GM18520 (cell line): ENCODE measurements at regions not wholly inside any gene's neighbourhood (a gene's known extent, or its start where the extent isn't known, plus 50 kb on each side); places are given as distances from the start of the nearest gene placed in this dataset.

Experiments
- ATAC-seq: cut with Tn5 transposase; IDR thresholded peaks from one replicate; pipeline ENCODE4 v1.9.1; 2021; ENCODE audit not compliant: unreplicated experiment

- ATAC-seq = no peak
Measured at GRCh38 chr15:93583968-93584367, 495.0 kb upstream of the RGMA start.

DNA sequence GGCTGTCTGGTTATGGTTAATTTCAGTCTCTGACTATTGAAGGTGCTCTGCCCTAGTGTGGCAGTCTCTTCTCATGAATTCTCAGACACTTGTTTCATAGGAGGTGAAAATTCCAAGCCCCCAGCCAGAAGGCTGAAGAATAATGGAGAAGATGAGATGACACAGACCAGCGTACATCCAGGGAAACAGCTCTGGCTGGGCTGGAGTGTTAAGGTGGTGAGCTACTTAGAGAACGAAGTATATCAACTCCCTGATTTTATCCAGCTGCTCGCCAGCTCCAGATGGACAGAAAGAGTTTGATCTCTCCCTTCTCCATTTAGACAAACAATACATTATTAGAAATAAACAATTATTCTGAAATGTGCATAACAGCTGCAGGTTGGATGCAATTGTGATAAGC, 494.5 kb upstream of the RGMA start:
- no peak for ATAC-seq

GRCh38 chr15:93570527-93570926, 481.5 kb upstream of the RGMA start:
- ATAC-seq = no peak

GRCh38 chr15:93566762-93567161, 477.8 kb upstream of the RGMA start:
- ATAC-seq = no peak

DNA sequence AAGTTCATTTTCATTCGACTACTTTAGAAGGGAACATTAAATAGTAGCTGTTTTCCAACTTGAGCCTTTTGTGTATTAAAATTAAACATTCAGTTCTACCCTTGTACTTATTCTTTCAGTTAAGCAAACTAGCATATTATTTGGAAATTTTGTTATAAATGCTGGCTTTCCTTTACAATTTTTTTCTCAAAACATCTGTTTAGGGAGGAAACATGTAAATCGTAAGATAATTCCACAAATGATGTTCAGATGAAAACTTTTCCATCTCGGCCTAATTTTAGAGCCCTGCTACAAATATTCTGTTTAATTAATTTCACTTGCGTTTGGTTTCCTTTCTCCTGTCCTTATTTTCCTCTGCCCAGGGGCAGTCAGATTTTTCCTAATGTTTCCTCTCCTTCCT, 476.2 kb upstream of the RGMA start:
- ATAC-seq = no peak

GRCh38 chr15:93563218-93563617, 474.2 kb upstream of the RGMA start:
- ATAC-seq = no peak

GRCh38 chr15:93562395-93563123, 473.5 kb upstream of the RGMA start:
- ATAC-seq = no peak

DNA sequence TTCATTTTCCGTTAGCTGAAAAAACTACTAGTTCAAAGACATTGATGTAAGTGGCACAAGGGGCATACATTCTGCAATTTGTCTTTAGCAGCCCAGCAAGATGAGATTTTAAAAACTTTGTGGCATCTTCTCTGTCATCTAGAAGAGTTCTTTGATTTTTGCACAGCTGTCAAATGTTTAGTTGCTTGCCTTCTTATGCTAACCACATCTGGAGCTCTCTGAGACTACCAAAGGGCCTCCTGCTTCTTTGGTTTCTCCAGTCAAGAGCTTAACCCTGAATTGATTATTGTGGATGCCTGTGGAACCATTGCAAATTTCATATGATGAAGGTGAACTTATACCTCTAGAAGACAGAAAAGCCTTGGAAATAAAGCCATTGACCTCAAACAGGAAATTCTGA, 468.7 kb upstream of the RGMA start:
- no peak for ATAC-seq

DNA sequence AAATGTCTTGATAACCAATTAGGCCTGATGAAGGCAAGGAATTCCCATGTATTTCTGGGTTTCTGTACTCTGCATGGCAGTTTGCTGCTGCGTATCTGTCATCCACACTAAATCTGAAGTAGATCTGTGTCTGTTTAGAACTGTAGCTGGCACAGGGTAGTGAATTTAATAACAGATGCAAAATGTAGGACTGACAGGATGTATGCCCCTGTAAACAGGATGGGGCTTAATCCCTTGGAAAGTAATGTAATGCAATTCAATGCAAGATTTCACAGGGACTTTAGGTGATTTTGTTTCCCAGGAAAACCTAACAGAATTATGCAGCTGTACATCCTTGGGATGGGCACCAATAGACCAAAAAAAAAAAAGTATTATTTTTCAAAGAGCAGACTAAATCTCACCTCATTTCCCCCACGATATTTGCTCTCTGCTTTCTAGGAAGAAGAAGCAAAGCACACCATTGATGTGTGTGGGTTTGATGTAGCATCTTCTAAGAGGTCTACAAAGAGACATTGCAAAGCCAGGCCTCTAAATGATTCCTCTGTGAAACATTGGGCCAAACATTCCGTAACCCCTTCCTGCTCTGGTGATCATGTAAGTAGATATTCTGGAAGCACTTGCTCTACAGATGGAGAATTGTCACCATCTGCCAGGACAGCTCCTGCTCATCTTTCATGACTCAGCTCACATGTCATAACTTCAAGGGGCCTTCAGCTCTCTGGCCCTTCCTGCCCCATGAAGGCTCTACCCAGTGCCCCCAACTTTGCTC, 464.3 kb upstream of the RGMA start:
- ATAC-seq = no peak

DNA sequence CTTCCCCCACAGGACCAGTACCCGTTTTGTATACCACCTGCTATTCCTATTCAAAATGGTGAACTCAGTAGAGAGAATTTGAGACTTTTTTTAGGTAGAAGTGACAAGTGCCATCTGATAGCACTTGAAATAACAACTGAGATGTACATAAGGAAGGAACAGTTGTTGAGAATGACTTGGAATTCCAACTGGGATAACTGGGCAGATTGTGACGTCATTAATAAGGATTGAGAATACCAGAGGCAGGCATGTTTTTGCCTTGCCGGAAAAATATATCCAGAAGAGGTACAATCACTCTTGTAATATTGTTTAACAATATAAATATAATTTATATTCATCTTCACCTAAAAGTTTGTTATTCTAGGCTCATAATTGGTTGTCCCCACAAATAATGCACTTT, 454.1 kb upstream of the RGMA start:
- no peak for ATAC-seq

DNA sequence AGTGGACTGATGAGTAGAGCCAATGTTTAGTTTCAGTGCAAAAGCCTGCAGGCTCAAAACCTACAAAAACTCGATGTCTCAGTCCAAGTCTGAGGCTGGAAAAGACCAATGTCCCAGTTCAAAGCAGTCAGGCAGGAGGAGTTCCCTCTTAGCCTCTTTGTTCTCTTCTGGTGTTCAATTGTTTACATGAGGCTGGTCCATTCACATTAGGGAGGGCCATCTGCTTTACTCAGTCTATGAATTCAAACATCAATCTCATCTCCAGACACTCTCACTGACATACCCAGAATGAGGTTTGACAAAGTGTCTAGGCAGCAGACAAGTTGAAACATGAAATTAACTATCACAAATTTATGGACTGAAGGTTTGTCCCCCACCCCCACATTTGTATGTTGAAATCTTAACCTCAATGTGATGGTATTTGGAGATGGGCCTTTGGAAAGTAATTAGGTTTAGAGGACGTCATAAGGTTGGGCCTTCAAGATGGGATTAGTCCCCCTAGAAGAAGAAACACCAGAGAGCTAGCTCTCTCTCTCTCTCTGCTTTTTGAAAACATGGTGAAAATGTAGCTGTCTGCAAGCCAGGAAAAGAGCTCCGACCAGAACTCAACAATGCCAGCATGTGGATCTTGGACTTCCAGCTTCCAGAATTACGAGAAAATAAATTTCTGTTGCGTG, 438.5 kb upstream of the RGMA start:
- no peak for ATAC-seq

DNA sequence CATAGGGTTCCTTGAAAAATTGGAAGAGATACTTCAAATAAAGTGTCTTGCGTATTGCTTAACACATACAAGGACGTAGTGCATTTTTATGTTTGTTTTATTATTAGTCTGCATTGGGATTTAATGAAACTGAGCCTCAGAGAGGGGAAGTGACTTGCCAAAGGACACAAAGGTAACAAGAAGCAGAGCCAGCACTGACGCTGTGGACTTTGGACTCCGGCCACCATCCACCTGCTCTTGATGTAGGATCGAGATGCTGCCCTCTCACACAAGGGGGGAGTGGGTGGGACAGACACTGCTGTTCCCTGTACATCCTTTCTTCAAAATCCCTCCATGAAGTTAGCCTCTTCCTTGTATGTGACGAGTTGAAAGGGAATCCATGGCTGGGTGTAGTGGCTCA, 435.4 kb upstream of the RGMA start:
- no peak for ATAC-seq

DNA sequence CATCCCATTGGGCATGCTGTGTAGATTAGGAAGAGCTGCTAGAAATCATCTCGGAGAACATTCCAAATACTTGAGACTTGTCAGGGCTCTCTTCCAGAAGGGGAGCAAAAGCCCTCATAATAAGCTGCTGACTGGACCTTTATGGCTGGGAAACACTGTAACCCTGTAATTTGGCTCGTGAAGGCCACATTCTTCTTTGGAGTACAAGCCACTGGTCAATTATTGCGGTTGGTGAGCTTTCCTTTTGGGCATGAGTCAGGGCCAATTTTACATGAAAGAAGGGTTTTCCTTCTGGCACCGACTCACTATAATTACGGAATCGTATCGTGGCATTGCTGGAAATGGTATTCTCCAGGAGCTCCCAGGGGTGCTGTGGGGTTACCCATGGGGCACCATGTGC, 434.5 kb upstream of the RGMA start:
- ATAC-seq = no peak

DNA sequence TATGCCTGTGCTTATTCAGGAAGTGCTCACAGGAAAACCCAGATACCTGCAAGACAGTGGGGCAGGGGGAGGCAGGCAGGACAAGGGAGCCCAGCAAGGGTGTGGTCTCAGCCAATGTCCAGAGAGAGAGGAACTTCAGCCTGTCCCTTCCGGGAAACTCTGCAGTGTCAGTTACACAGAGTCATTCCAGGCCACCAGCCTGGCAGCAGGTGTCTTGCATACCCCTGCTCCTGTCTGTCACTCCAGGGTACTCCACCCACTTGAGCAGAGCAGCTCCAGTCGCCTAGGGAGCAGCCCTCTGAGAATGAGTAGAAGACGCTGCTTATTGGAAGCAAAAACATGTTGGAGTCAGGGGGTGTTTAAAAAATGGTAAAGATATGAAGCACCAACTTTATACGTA, 431.2 kb upstream of the RGMA start:
- no peak for ATAC-seq

- ATAC-seq = no peak
Measured at GRCh38 chr15:93519599-93519998, 430.6 kb upstream of the RGMA start.

- ATAC-seq = no peak
Measured at GRCh38 chr15:93517176-93517575, 428.2 kb upstream of the RGMA start.

- no peak for ATAC-seq
Measured at GRCh38 chr15:93515256-93516051, 426.4 kb upstream of the RGMA start.

DNA sequence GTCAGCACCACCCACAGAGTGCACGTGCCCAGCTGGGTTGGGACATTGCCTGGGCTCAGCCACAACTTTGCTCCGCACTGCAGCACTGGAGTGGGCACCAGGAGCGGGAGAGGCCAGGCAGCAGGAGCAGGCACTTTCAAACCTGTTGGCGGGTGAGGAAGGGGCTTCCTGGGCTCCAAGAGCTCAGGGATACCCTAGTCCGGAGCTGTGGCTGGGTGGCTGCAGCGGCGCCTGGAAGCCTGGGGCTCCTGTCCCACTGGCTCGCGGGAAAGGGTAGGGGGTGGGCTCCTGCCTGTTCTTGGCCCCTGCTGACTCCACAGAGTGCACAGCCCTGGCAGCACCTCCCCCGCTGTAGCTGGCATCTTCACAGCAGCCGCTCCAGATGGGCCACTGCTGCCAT, 417.6 kb upstream of the RGMA start:
- ATAC-seq = no peak

DNA sequence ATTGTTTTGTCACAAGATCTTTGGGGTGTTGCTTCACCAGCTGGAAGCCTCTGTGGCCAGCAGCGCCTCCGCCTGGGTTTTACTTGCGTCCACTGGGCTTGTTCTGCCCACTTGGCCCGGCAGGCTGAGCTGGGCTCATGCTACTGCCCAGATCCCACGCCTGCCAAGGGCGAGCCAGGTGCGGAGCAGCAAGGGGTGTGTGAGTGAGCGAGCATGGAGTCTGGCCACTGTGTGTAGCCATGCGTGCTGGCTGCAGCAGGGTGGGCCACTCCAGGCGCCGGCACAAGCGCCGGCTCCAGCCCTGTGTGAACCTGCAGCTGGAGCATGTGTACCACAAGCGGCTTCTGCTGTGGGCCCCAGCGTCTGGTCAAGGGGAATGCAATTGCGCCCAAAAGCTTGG, 416.5 kb upstream of the RGMA start:
- no peak for ATAC-seq

DNA sequence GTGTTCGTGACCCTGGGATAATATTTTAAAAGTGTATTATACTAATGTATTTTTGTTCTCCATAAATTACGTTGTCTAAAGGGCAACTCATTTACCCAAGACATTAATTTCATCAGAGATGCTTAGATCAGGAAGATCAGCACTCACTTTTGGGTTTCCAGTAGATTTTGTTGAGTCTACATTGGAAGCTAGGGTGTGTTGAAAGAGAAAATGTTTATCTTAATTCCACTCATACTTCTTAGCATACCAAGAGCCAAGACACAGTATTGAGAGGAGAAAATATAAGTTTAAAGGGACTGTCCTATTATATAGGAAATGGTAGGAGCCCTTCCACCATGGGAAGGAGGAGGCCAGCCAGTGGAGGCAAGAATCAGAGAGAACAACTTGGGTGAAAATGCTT, 412.9 kb upstream of the RGMA start:
- ATAC-seq = no peak

- no peak for ATAC-seq
Measured at GRCh38 chr15:93500155-93500554, 411.1 kb upstream of the RGMA start.
